IPS-18c (cell line): ENCODE measurements at regions not wholly inside any gene's neighbourhood (a gene's known extent, or its start where the extent isn't known, plus 50 kb on each side); places are given as distances from the start of the nearest gene placed in this dataset.
"Not testable (repeated sequence)": the region's sequence is repeated elsewhere in the genome, so short reads cannot be mapped to it uniquely, and the experiment has no call there.

Experiments used
- H3K4me3 ChIP-seq: 2 replicates; pipeline ENCODE4 v1.7.0; 2013; ENCODE audit warnings: low read depth, mild to moderate bottlenecking, low read length, moderate library complexity; ENCODE audit not compliant: insufficient read depth
- H3K9me3 ChIP-seq: one replicate; pipeline ENCODE4 v1.6.1; 2013; ENCODE audit warnings: mild to moderate bottlenecking, low read length, moderate library complexity; ENCODE audit not compliant: control insufficient read depth, insufficient read depth

GRCh38 chr3:66828303-66828702 is 169.8 kb upstream of the KBTBD8 start:
- H3K4me3 ChIP-seq, result no peak overlapping the region

GRCh38 chr3:66830301-66830700 is 167.8 kb upstream of the KBTBD8 start:
- no peak overlapping the region for H3K4me3 ChIP-seq

More at GRCh38 chr3:66828303-66828702, 169.8 kb upstream of the KBTBD8 start:
- H3K9me3 ChIP-seq, result no peaks in the 10 kb centered on the region

GRCh38 chr3:66831931-66832330 is 166.2 kb upstream of the KBTBD8 start:
- no peaks in the 10 kb centered on the region for H3K9me3 ChIP-seq

More at GRCh38 chr3:66830301-66830700, 167.8 kb upstream of the KBTBD8 start:
- no peaks in the 10 kb centered on the region for H3K9me3 ChIP-seq

GRCh38 chr3:66836363-66837152 is 161.5 kb upstream of the KBTBD8 start:
- Histone ChIP-seq H3K9me3 (no peaks in the 10 kb centered on the region), H3K4me3 (no peak overlapping the region)

More at GRCh38 chr3:66831931-66832330, 166.2 kb upstream of the KBTBD8 start:
- H3K4me3 ChIP-seq, result no peak overlapping the region

GRCh38 chr3:66838704-66839103 is 159.4 kb upstream of the KBTBD8 start:
- no peaks in the 10 kb centered on the region for H3K9me3 ChIP-seq
- H3K4me3 ChIP-seq, result no peak overlapping the region

- H3K9me3 ChIP-seq, result no peaks in the 10 kb centered on the region
- no peak overlapping the region for H3K4me3 ChIP-seq
Measured at GRCh38 chr3:66839508-66839907, 158.6 kb upstream of the KBTBD8 start.

GRCh38 chr3:66842761-66843464 is 155.2 kb upstream of the KBTBD8 start:
- not testable (repeated sequence) for H3K9me3 ChIP-seq, H3K4me3 ChIP-seq

- Histone ChIP-seq H3K4me3 (no peak overlapping the region), H3K9me3 (no peaks in the 10 kb centered on the region)
Measured at GRCh38 chr3:66851894-66852613, 146.1 kb upstream of the KBTBD8 start.

GRCh38 chr3:66854601-66855151 is 143.4 kb upstream of the KBTBD8 start:
- no peak overlapping the region for H3K4me3 ChIP-seq
- no peaks in the 10 kb centered on the region for H3K9me3 ChIP-seq

GRCh38 chr3:66856533-66856932 is 141.6 kb upstream of the KBTBD8 start:
- Histone ChIP-seq H3K4me3 (no peak overlapping the region), H3K9me3 (no peaks in the 10 kb centered on the region)

GRCh38 chr3:66858656-66859381 is 139.3 kb upstream of the KBTBD8 start:
- no peak overlapping the region for H3K4me3 ChIP-seq
- H3K9me3 ChIP-seq, result no peaks in the 10 kb centered on the region

GRCh38 chr3:66860771-66861170 is 137.3 kb upstream of the KBTBD8 start:
- no peaks in the 10 kb centered on the region for H3K9me3 ChIP-seq
- no peak overlapping the region for H3K4me3 ChIP-seq

GRCh38 chr3:66863205-66864111 is 134.6 kb upstream of the KBTBD8 start:
- H3K9me3 ChIP-seq, result no peaks in the 10 kb centered on the region
- H3K4me3 ChIP-seq, result no peak overlapping the region

GRCh38 chr3:66884659-66885058 is 113.4 kb upstream of the KBTBD8 start:
- Histone ChIP-seq H3K9me3 (no peaks in the 10 kb centered on the region), H3K4me3 (no peak overlapping the region)

GRCh38 chr3:66885326-66886000 is 112.6 kb upstream of the KBTBD8 start:
- no peaks in the 10 kb centered on the region for H3K9me3 ChIP-seq
- no peak overlapping the region for H3K4me3 ChIP-seq
